ENCODE measurements at regions not wholly inside any gene's neighbourhood (a gene's known extent, or its start where the extent isn't known, plus 50 kb on each side); places are given as distances from the start of the nearest gene placed in this dataset.

DNA sequence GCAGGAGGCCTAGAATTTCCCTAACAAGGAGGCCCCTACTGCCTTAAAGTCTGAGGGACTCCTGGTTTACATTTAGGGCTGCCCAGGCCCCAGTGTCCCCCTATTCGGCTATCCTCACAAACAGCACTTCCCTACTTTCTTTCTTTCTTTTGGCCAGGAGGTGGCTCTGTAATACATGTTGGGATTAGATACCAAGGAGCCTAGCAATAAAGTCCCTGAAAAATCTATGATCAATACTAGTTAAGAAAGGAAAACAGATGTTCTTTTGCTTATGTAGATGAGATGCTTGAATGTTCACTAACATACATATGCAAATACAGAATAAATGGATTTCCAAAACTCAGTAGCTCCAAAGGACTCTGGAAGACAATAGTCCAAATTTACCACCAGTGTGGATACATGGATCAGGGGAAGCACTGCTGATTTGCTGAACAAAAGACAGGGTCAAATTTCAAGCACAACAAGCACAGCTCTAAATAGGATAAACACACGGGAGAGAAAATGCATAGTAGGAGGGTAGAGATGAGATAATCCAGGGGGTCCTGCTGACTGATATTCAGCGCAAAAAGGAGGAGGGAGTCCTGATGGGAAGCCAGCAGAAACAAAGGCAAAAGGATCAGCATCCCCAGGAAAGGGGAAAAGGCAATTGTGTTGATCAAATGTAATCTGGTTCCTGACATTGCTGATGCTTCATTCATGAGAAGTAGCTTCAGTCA, 240.0 kb downstream of the NUF2 start:
- Histone ChIP-seq H3K36me3 (ENCODE audit: insufficient read depth, low read length) (no peaks in the 10 kb centered on the region), H3K4me2 (ENCODE audit: insufficient read depth, low read length) (no peak overlapping the region), H3K9me3 (ENCODE audit: insufficient read depth, low read length, severe bottlenecking) (peaks cover 4% of the 10 kb centered on the region), H3K79me2 (ENCODE audit: insufficient read depth, low read length) (no peaks in the 10 kb centered on the region), H3K27ac (ENCODE audit: low read length) (no peak overlapping the region), H3K4me3 (ENCODE audit: low read depth in 1 of 2, low read length in 2 of 2) (no peak overlapping the region), H4K20me1 (ENCODE audit: insufficient read depth, low read length) (no peaks in the 10 kb centered on the region), H2AFZ (ENCODE audit: low read depth, low read length) (no peak overlapping the region), H3K9ac (ENCODE audit: low read depth, low read length) (no peak overlapping the region), H3K4me1 (ENCODE audit: insufficient read depth, low read length) (no peaks in the 10 kb centered on the region), H3K27me3 (ENCODE audit: insufficient read depth, low read length, poor library complexity) (peaks cover 3% of the 10 kb centered on the region)
- TF ChIP-seq CTCF (IDR thresholded peaks at IDR 0.05; ENCODE audit: borderline replicate concordance, extremely low read depth, low read length, poor library complexity, severe bottlenecking) (peak; percentile 15), EZH2 (IDR thresholded peaks at IDR 0.05; ENCODE audit: borderline replicate concordance, low read depth, low read length, severe bottlenecking) (no peak)
- ATAC-seq (ENCODE audit: insufficient read depth, low read depth) (no peak), DNase-seq (no peak)

- H3K9ac ChIP-seq (ENCODE audit: low read depth, low read length), result no peak overlapping the region
- no peak overlapping the region for H2AFZ ChIP-seq (ENCODE audit: low read depth, low read length)
- no peak for DNase-seq
- no peaks in the 10 kb centered on the region for H4K20me1 ChIP-seq (ENCODE audit: insufficient read depth, low read length)
- H3K4me3 ChIP-seq (ENCODE audit: low read depth in 1 of 2, low read length in 2 of 2), result no peak overlapping the region
- H3K27ac ChIP-seq (ENCODE audit: low read length), result no peak overlapping the region
- H3K9me3 ChIP-seq (ENCODE audit: insufficient read depth, low read length, severe bottlenecking), result peaks cover 4% of the 10 kb centered on the region
- ATAC-seq (ENCODE audit: insufficient read depth, low read depth), result no peak
- no peak overlapping the region for H3K4me2 ChIP-seq (ENCODE audit: insufficient read depth, low read length)
- peaks cover 3% of the 10 kb centered on the region for H3K27me3 ChIP-seq (ENCODE audit: insufficient read depth, low read length, poor library complexity)
- H3K36me3 ChIP-seq (ENCODE audit: insufficient read depth, low read length), result no peaks in the 10 kb centered on the region
- no peaks in the 10 kb centered on the region for H3K79me2 ChIP-seq (ENCODE audit: insufficient read depth, low read length)
- H3K4me1 ChIP-seq (ENCODE audit: insufficient read depth, low read length), result no peaks in the 10 kb centered on the region
- TF ChIP-seq EZH2 (IDR thresholded peaks at IDR 0.05; ENCODE audit: borderline replicate concordance, low read depth, low read length, severe bottlenecking) (no peak), CTCF (IDR thresholded peaks at IDR 0.05; ENCODE audit: borderline replicate concordance, extremely low read depth, low read length, poor library complexity, severe bottlenecking) (no peak)
Measured at GRCh38 chr1:163562355-163562754, 240.6 kb downstream of the NUF2 start.

DNA sequence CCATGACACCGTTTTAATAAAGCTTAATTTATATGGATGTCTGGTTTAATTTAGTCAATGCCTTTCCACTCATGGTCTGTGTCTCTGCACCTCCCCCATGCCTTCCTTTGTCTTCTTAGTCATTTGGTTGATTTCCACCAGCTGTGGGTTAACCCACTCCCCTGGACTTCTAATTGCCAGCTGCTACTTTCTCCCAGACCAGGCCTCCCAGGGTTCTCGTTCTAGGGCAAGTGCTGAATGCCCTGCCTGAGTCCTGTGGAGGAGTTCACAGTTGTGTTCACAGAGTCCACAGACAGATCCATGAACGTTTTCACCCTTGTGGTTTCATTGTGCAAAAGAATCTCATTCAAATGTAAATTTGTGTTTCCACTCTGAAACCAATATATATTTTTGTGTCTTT, 243.4 kb downstream of the NUF2 start:
- TF ChIP-seq EZH2 (IDR thresholded peaks at IDR 0.05; ENCODE audit: borderline replicate concordance, low read depth, low read length, severe bottlenecking) (no peak), CTCF (IDR thresholded peaks at IDR 0.05; ENCODE audit: borderline replicate concordance, extremely low read depth, low read length, poor library complexity, severe bottlenecking) (no peak)
- H3K27ac ChIP-seq (ENCODE audit: low read length), result no peak overlapping the region
- H3K79me2 ChIP-seq (ENCODE audit: insufficient read depth, low read length), result no peaks in the 10 kb centered on the region
- H3K36me3 ChIP-seq (ENCODE audit: insufficient read depth, low read length), result no peaks in the 10 kb centered on the region
- peaks cover 4% of the 10 kb centered on the region for H3K9me3 ChIP-seq (ENCODE audit: insufficient read depth, low read length, severe bottlenecking)
- H3K4me3 ChIP-seq (ENCODE audit: low read depth in 1 of 2, low read length in 2 of 2), result no peak overlapping the region
- no peaks in the 10 kb centered on the region for H3K4me1 ChIP-seq (ENCODE audit: insufficient read depth, low read length)
- no peak overlapping the region for H2AFZ ChIP-seq (ENCODE audit: low read depth, low read length)
- no peak overlapping the region for H3K9ac ChIP-seq (ENCODE audit: low read depth, low read length)
- DNase-seq, result no peak
- no peak overlapping the region for H3K4me2 ChIP-seq (ENCODE audit: insufficient read depth, low read length)
- ATAC-seq (ENCODE audit: insufficient read depth, low read depth), result no peak
- H3K27me3 ChIP-seq (ENCODE audit: insufficient read depth, low read length, poor library complexity), result peaks cover 3% of the 10 kb centered on the region
- H4K20me1 ChIP-seq (ENCODE audit: insufficient read depth, low read length), result no peaks in the 10 kb centered on the region
